Keratinocyte (primary cell): ENCODE measurements at regions not wholly inside any gene's neighbourhood (a gene's known extent, or its start where the extent isn't known, plus 50 kb on each side); places are given as distances from the start of the nearest gene placed in this dataset.

Source experiments
- DNase-seq: peaks from one replicate; pipeline ENCODE4 v3.0.0-alpha.2; 2011; ENCODE audit warnings: low read depth, missing footprints, low spot score
- FAIRE-seq: peaks from 2 replicates; lab custom pipeline; 2011; peaks lifted over from hg19 to GRCh38; lab: Jason Lieb, UNC
- H2AFZ ChIP-seq: 2 replicates; pipeline ENCODE4 v1.6.0; 2012; ENCODE audit warnings: low read length, control low read depth, inconsistent platforms; ENCODE audit not compliant: control insufficient read depth
- H3K27ac ChIP-seq: 2 replicates; pipeline ENCODE4 v1.5.1; 2011; ENCODE audit warnings: low read length; ENCODE audit not compliant: control insufficient read depth, insufficient read depth
- H3K27me3 ChIP-seq: 3 replicates; pipeline ENCODE4 v1.6.0; 2011; ENCODE audit warnings: low read length; ENCODE audit not compliant: control insufficient read depth, insufficient read depth; ENCODE audit errors: extremely low read depth
- H3K36me3 ChIP-seq, 2 experiments: 2 replicates in 1 of 2; 3 replicates in 1 of 2; pipeline ENCODE4 v1.5.1; 2011; ENCODE audit warnings: low read length in 2 of 2, mild to moderate bottlenecking in 1 of 2; ENCODE audit not compliant: control insufficient read depth in 2 of 2, insufficient read depth in 2 of 2; ENCODE audit errors: extremely low read depth in 1 of 2
- H3K4me1 ChIP-seq: 3 replicates; pipeline ENCODE4 v1.5.1; 2011; ENCODE audit warnings: low read length; ENCODE audit not compliant: control insufficient read depth, insufficient read depth; ENCODE audit errors: extremely low read depth
- H3K4me2 ChIP-seq: 3 replicates; pipeline ENCODE4 v1.6.0; 2011; ENCODE audit warnings: low read depth, low read length; ENCODE audit not compliant: control insufficient read depth, insufficient read depth; ENCODE audit errors: extremely low read depth
- H3K4me3 ChIP-seq, 3 experiments: fragments of 200-600 bp in 1 of 3; sonication (generic) in 1 of 3; 2 replicates in 2 of 3; 3 replicates in 1 of 3; pipeline ENCODE4 v1.5.1; 2011 to 2016; ENCODE audit warnings: low read length in 3 of 3, mild to moderate bottlenecking in 3 of 3, control low read depth in 2 of 3, inconsistent platforms in 1 of 3, low read depth in 1 of 3, mixed read lengths in 1 of 3, mixed run types in 1 of 3, moderate library complexity in 1 of 3; ENCODE audit not compliant: control insufficient read depth in 2 of 3, insufficient read depth in 2 of 3; ENCODE audit errors: extremely low read depth in 1 of 3
- H3K79me2 ChIP-seq: 2 replicates; pipeline ENCODE4 v1.6.0; 2012; ENCODE audit warnings: low read length; ENCODE audit not compliant: control insufficient read depth, insufficient read depth
- H3K9ac ChIP-seq: 3 replicates; pipeline ENCODE4 v1.6.0; 2011; ENCODE audit warnings: low read length; ENCODE audit not compliant: control insufficient read depth, insufficient read depth; ENCODE audit errors: extremely low read depth
- H3K9me1 ChIP-seq: 3 replicates; pipeline ENCODE4 v1.6.0; 2011; ENCODE audit warnings: low read length; ENCODE audit not compliant: control insufficient read depth, insufficient read depth; ENCODE audit errors: extremely low read depth
- H3K9me3 ChIP-seq: 2 replicates; pipeline ENCODE4 v1.5.1; 2012; ENCODE audit warnings: low read depth, low read length; ENCODE audit not compliant: control insufficient read depth
- H4K20me1 ChIP-seq: 3 replicates; pipeline ENCODE4 v1.6.0; 2011; ENCODE audit warnings: low read length; ENCODE audit not compliant: control insufficient read depth, insufficient read depth; ENCODE audit errors: extremely low read depth
- EZH2 ChIP-seq: IDR thresholded peaks from one replicate; pipeline ENCODE4 v1.6.1; 2012; ENCODE audit warnings: inconsistent platforms, mild to moderate bottlenecking, low read length, moderate library complexity
- dilution Hi-C: fragments of 300-500 bp; cut with MboI; formaldehyde crosslinking; loops from one replicate; pipeline ENCODE4 v1.7.0; 2020; ENCODE audit warnings: low sequenced_read_pairs; ENCODE audit not compliant: extremely low pct_ligation_motif_present
- TF ChIP-seq, protein P1 (sequence below), 3 experiments: IDR thresholded peaks in 1 of 3; conservative IDR thresholded peaks in 1 of 3; optimal IDR thresholded peaks in 1 of 3; 2 replicates in 2 of 3; 3 replicates in 1 of 3; pipeline versions ENCODE3 to v1.5.1; 2011; ENCODE audit warnings: low read length in 3 of 3, mild to moderate bottlenecking in 3 of 3, moderate library complexity in 2 of 3, control low read depth in 1 of 3, inconsistent platforms in 1 of 3; ENCODE audit not compliant: insufficient read depth in 2 of 3; ENCODE audit errors: extremely low read depth in 1 of 3

DNA sequence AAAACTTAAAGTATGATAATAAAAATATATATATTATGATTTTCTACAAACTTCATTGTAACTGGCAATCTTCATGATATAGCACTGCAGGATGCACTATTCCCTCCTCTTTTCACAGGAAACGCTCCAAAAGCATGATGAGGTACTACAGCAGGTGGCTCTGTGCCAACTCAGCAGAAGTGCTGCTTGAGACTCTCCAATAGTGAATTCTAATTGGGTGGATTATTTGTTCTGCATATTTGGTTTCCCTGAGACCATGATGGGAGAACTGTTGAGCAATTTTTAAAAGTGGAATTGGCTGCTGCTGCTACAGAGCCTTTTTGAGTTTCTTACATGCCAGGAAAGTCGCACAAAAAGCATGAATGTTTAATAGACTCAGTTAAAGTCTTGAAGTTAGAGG lies 1782.4 kb upstream of the PCDH20 start:
- no peak for FAIRE-seq
- dilution Hi-C loops = no loop called here
- H2AFZ ChIP-seq = no peak overlapping the region

DNA sequence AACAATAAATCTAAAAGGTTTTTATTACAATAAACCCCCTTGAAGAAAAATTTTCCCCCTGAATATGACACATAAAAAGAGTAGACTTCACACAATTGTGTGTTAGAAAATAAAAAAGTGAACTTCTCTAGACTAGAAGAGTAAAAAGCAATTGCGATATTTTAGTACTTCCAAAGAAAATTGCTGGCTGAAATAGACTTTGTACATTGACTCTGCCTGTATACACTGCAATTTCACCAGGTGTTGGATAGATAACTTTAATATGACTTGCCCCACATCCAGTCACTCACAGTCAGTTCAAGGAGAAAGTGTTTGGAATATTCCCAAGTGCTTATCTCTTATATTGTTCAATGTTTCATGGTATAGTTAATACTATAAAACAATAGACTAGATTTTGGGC lies 1780.1 kb upstream of the PCDH20 start:
- no peaks in the 10 kb centered on the region for H4K20me1 ChIP-seq
- no peaks in the 10 kb centered on the region for H3K27me3 ChIP-seq
- no peak overlapping the region for H3K4me3 ChIP-seq
- peaks cover under 1% of the 10 kb centered on the region for H3K4me1 ChIP-seq
- DNase-seq (no peak), FAIRE-seq (no peak)
- H3K79me2 ChIP-seq = no peaks in the 10 kb centered on the region
- no peak overlapping the region for H3K27ac ChIP-seq
- no peaks in the 10 kb centered on the region for H3K9me3 ChIP-seq
- H3K9ac ChIP-seq = no peak overlapping the region
- no peak for TF ChIP-seq EZH2
- TF ChIP-seq, protein P1, sequence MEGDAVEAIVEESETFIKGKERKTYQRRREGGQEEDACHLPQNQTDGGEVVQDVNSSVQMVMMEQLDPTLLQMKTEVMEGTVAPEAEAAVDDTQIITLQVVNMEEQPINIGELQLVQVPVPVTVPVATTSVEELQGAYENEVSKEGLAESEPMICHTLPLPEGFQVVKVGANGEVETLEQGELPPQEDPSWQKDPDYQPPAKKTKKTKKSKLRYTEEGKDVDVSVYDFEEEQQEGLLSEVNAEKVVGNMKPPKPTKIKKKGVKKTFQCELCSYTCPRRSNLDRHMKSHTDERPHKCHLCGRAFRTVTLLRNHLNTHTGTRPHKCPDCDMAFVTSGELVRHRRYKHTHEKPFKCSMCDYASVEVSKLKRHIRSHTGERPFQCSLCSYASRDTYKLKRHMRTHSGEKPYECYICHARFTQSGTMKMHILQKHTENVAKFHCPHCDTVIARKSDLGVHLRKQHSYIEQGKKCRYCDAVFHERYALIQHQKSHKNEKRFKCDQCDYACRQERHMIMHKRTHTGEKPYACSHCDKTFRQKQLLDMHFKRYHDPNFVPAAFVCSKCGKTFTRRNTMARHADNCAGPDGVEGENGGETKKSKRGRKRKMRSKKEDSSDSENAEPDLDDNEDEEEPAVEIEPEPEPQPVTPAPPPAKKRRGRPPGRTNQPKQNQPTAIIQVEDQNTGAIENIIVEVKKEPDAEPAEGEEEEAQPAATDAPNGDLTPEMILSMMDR (optimal IDR thresholded peaks at IDR 0.05 in 1 of 3, IDR thresholded peaks at IDR 0.05 in 1 of 3, conservative IDR thresholded peaks at IDR 0.05 in 1 of 3; ENCODE audit: extremely low read depth in 1 of 3, insufficient read depth in 2 of 3, low read length in 3 of 3) = no peak
- dilution Hi-C loops = no loop called here
- no peak overlapping the region for H3K4me2 ChIP-seq
- no peak overlapping the region for H2AFZ ChIP-seq
- no peaks in the 10 kb centered on the region for H3K9me1 ChIP-seq
- no peaks in the 10 kb centered on the region for H3K36me3 ChIP-seq

More for the DNA sequence above, 1782.4 kb upstream of the PCDH20 start:
- Histone ChIP-seq H3K4me3 (no peak overlapping the region), H3K4me2 (no peak overlapping the region), H3K9me3 (no peaks in the 10 kb centered on the region), H3K9ac (no peak overlapping the region), H3K36me3 (no peaks in the 10 kb centered on the region), H3K27me3 (no peaks in the 10 kb centered on the region), H3K4me1 (no peaks in the 10 kb centered on the region), H3K9me1 (no peaks in the 10 kb centered on the region), H4K20me1 (no peaks in the 10 kb centered on the region), H3K27ac (no peak overlapping the region), H3K79me2 (no peaks in the 10 kb centered on the region)
- DNase-seq = no peak
- TF ChIP-seq, protein P1 (optimal IDR thresholded peaks at IDR 0.05 in 1 of 3, IDR thresholded peaks at IDR 0.05 in 1 of 3, conservative IDR thresholded peaks at IDR 0.05 in 1 of 3; ENCODE audit: extremely low read depth in 1 of 3, insufficient read depth in 2 of 3, low read length in 3 of 3) = no peak
- TF ChIP-seq EZH2 = no peak
